ENCODE measurements at regions not wholly inside any gene's neighbourhood (a gene's known extent, or its start where the extent isn't known, plus 50 kb on each side); places are given as distances from the start of the nearest gene placed in this dataset.
"Not testable (repeated sequence)": the region's sequence is repeated elsewhere in the genome, so short reads cannot be mapped to it uniquely, and the experiment has no call there.

- not testable (repeated sequence) for DNase-seq (ENCODE audit: low spot score)
Observed at GRCh38 chr5:96097488-96097887, 135.8 kb upstream of the ELL2 start.

GRCh38 chr5:96096724-96097123 lies 135.1 kb upstream of the ELL2 start:
- DNase-seq (ENCODE audit: low spot score), result peak; percentile 24

- no peak for DNase-seq (ENCODE audit: low spot score)
Observed at GRCh38 chr5:96094904-96095303, 133.3 kb upstream of the ELL2 start.

- DNase-seq (ENCODE audit: low spot score), result peak; percentile 13
Observed at GRCh38 chr5:96093890-96094381, 132.3 kb upstream of the ELL2 start.

GRCh38 chr5:96093340-96093739 lies 131.7 kb upstream of the ELL2 start:
- no peak for DNase-seq (ENCODE audit: low spot score)

GRCh38 chr5:96091874-96092273 lies 130.2 kb upstream of the ELL2 start:
- no peak for DNase-seq (ENCODE audit: low spot score)

- no peak for DNase-seq (ENCODE audit: low spot score)
Observed at GRCh38 chr5:96090215-96090614, 128.6 kb upstream of the ELL2 start.

- DNase-seq (ENCODE audit: low spot score), result no peak
Observed at GRCh38 chr5:96088706-96089498, 127.3 kb upstream of the ELL2 start.

GRCh38 chr5:96087939-96088338 lies 126.3 kb upstream of the ELL2 start:
- DNase-seq (ENCODE audit: low spot score), result no peak

GRCh38 chr5:96084874-96085506 lies 123.3 kb upstream of the ELL2 start:
- peak; percentile 13 for DNase-seq (ENCODE audit: low spot score)

- no peak for DNase-seq (ENCODE audit: low spot score)
Observed at GRCh38 chr5:96083361-96083881, 121.8 kb upstream of the ELL2 start.

- DNase-seq (ENCODE audit: low spot score), result no peak
Observed at GRCh38 chr5:96081276-96081858, 119.7 kb upstream of the ELL2 start.

- no peak for DNase-seq (ENCODE audit: low spot score)
Observed at GRCh38 chr5:96080557-96080956, 118.9 kb upstream of the ELL2 start.

- no peak for DNase-seq (ENCODE audit: low spot score)
Observed at GRCh38 chr5:96079962-96080361, 118.3 kb upstream of the ELL2 start.

GRCh38 chr5:96079075-96079474 lies 117.4 kb upstream of the ELL2 start:
- peak; percentile 74 for DNase-seq (ENCODE audit: low spot score)

- no peak for DNase-seq (ENCODE audit: low spot score)
Observed at GRCh38 chr5:96076451-96076850, 114.8 kb upstream of the ELL2 start.

- no peak for DNase-seq (ENCODE audit: low spot score)
Observed at GRCh38 chr5:96075579-96076289, 114.1 kb upstream of the ELL2 start.

GRCh38 chr5:96074870-96075269 lies 113.2 kb upstream of the ELL2 start:
- DNase-seq (ENCODE audit: low spot score), result no peak

- no peak for DNase-seq (ENCODE audit: low spot score)
Observed at GRCh38 chr5:96074460-96074859, 112.8 kb upstream of the ELL2 start.

GRCh38 chr5:96072791-96073165 lies 111.1 kb upstream of the ELL2 start:
- no peak for DNase-seq (ENCODE audit: low spot score)

- DNase-seq (ENCODE audit: low spot score), result no peak
Observed at GRCh38 chr5:96072138-96072790, 110.6 kb upstream of the ELL2 start.

All from GM03348 (cell line).